ENCODE measurements at regions not wholly inside any gene's neighbourhood (a gene's known extent, or its start where the extent isn't known, plus 50 kb on each side); places are given as distances from the start of the nearest gene placed in this dataset.
"Not testable (repeated sequence)": the region's sequence is repeated elsewhere in the genome, so short reads cannot be mapped to it uniquely, and the experiment has no call there.

- DNase-seq (ENCODE audit: insufficient read length, low spot score) = no peak
- no peak for FAIRE-seq
- TF ChIP-seq, protein P1, sequence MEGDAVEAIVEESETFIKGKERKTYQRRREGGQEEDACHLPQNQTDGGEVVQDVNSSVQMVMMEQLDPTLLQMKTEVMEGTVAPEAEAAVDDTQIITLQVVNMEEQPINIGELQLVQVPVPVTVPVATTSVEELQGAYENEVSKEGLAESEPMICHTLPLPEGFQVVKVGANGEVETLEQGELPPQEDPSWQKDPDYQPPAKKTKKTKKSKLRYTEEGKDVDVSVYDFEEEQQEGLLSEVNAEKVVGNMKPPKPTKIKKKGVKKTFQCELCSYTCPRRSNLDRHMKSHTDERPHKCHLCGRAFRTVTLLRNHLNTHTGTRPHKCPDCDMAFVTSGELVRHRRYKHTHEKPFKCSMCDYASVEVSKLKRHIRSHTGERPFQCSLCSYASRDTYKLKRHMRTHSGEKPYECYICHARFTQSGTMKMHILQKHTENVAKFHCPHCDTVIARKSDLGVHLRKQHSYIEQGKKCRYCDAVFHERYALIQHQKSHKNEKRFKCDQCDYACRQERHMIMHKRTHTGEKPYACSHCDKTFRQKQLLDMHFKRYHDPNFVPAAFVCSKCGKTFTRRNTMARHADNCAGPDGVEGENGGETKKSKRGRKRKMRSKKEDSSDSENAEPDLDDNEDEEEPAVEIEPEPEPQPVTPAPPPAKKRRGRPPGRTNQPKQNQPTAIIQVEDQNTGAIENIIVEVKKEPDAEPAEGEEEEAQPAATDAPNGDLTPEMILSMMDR (IDR thresholded peaks at IDR 0.05; ENCODE audit: insufficient read depth, missing control alignments) = no peak
Observed at GRCh38 chr1:148328884-148329283, 154.2 kb downstream of the PPIAL4G start.

DNA sequence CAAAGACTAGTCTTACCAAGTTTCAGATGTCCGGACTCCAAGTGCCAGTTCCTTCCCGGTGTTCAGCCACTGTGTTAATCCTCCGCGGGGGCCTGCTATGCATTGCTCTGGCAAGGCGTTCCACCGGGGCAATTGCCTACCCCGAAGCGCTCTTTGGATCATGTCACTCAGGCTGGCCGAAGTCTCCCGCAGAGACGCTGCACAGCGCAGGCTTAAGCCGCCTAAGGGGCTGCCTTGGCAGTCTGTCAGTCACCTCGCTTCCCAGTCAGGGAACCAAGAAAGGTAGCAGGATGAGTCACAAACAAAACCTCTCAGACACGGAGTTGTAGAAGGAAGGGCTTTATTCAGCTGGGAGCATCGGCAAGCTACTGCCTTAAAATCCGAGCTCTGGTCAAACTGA lies 158.1 kb downstream of the PPIAL4G start:
- FAIRE-seq = not testable (repeated sequence)

DNA sequence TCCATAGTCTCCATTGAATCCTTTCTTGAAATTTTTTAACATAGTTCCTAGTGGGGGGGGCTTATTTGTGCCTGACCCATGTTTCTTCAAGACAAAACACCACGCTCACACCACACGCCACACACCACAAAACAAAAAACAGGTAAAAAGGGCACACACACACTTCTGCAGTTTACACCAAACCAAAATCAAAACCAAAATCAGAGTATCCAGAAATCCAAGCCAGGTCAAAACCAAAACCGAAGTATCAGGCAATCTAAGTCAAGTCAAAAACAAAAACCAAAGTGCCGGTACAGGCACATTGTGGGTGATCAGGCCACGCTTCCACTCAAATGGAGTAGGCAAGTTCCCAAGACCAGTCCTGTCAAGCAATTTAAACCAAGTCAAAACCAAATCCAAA lies 158.6 kb downstream of the PPIAL4G start:
- DNase-seq (ENCODE audit: insufficient read length, low spot score); FAIRE-seq: not testable (repeated sequence)

More for the DNA sequence above, 158.1 kb downstream of the PPIAL4G start:
- DNase-seq (ENCODE audit: insufficient read length, low spot score) = not testable (repeated sequence)

GRCh38 chr1:148320079-148320478 lies 163.0 kb downstream of the PPIAL4G start:
- DNase-seq (ENCODE audit: insufficient read length, low spot score); FAIRE-seq: not testable (repeated sequence)

GRCh38 chr1:148318904-148319242 lies 164.2 kb downstream of the PPIAL4G start:
- TF ChIP-seq, protein P1 (IDR thresholded peaks at IDR 0.05; ENCODE audit: insufficient read depth, missing control alignments) = no peak
- no peak for FAIRE-seq
- no peak for DNase-seq (ENCODE audit: insufficient read length, low spot score)

DNA sequence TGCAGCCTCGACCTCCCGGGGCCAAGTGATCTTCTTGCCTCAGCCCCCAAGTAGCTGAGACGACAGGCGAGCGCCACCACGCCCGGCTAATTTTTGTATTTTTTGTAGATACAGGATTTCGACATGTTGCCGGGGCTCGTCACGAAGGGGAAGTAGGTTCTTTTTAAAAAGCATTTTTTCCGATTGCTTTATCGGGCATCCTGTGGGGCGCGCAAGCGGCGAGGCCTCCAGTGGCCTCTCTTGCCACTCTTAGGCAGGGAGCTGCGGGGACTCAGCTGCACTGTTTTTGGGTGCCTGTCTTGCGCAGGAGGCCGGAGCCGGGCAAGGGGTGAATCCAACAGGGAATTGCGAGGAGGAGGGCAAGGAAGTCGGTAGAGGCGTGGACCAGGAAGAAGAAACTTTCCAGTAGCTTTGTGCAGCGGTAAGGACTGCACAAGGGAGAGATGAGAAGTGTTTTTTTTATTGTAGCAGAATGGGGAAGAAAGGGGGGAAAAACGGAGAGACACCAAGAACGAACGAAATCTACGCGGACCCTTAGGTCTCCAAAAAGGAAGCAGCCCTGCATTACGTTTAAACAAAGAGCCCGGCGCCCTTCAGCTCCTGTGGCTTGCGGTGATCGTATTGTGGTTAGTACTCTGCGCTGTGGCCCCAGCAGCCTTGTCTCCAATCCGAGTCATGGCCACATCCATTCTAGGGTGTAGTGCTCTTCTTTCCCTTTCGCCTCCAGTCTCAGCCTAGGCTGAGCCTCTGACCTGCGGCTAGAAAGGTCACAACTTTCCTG lies 164.8 kb downstream of the PPIAL4G start:
- FAIRE-seq = no peak
- DNase-seq (ENCODE audit: insufficient read length, low spot score) = no peak
- TF ChIP-seq, protein P1 (IDR thresholded peaks at IDR 0.05; ENCODE audit: insufficient read depth, missing control alignments) = no peak

DNA sequence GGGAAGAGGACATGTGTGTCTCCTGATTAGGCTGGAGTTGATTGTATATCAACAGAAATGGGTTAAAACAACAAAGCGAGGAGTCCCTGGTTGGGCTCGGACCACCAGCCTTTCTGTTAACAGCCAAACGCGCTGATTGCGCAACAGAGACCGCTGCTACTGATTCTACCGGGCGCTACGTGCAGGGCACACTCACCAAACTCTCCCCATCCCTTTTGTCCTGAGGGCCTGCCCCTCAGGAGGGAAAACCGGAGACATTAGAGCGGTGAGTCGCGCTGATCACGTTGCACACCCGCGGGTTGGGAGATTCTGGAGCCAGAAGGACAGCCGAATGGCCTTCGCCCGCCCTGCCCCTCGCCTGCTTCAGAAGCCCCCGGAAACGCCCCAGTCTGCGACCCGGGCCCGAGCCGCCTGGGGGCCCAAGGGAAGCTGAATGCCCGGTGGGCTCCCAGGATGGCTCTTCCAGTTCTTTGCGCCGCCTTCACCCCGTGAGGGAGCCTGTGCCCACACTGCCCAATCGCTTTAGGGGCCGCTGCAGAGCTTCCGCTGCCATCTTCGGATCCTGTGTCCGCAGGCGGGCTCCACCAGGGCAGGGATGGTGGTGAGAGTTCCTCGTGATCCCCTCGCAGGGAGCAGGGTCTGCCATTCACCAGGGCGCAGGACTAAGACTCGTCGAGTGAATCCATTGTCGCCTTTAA lies 165.4 kb upstream of the NBPF11 start:
- TF ChIP-seq, protein P1 (IDR thresholded peaks at IDR 0.05; ENCODE audit: insufficient read depth, missing control alignments) = no peak
- no peak for FAIRE-seq
- DNase-seq (ENCODE audit: insufficient read length, low spot score) = no peak

GRCh38 chr1:148315071-148315811 lies 163.2 kb upstream of the NBPF11 start:
- FAIRE-seq (no peak), DNase-seq (ENCODE audit: insufficient read length, low spot score) (no peak)
- TF ChIP-seq, protein P1 (IDR thresholded peaks at IDR 0.05; ENCODE audit: insufficient read depth, missing control alignments) = no peak

Data from D721Med (cell line).